Stimulated activated CD4-positive, alpha-beta T cell treated with anti-CD3 and anti-CD28 coated beads, Interleukin-12 subunit alpha, Interleukin-12 subunit beta, amount 100 ng/mL, for 48 hours (primary cell): ENCODE measurements at regions not wholly inside any gene's neighbourhood (a gene's known extent, or its start where the extent isn't known, plus 50 kb on each side); places are given as distances from the start of the nearest gene placed in this dataset.
A peak's percentile ranks its signal among the peaks of the same experiment; 100 is the strongest.
"Not testable (repeated sequence)": the region's sequence is repeated elsewhere in the genome, so short reads cannot be mapped to it uniquely, and the experiment has no call there.

Experiments
- DNase-seq, 3 donors: peaks; one replicate each; pipeline ENCODE4 v3.0.0-alpha.2; 2020; ENCODE audit warnings: low read depth in 2 of 3, low spot score in 1 of 3

DNA sequence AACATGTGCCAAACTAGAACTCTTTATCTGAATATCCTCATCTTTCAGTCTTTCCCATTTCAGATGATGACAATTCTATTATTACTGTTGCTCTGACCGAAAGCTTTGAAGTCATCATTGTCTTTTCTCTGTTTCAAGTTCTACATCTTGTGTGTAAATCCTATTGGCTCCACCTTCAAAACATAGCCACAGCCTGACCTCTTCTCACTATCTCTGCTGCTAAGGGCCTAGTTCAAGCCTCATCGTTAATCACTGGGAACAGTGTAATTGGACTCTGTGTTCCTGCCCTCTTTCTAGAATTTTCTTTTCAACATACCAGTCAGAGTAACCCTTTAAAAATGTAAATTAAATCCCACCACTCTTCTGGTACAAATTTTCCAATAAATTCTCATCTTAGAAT, 105.1 kb downstream of the OXSM start:
- no peak for DNase-seq

DNA sequence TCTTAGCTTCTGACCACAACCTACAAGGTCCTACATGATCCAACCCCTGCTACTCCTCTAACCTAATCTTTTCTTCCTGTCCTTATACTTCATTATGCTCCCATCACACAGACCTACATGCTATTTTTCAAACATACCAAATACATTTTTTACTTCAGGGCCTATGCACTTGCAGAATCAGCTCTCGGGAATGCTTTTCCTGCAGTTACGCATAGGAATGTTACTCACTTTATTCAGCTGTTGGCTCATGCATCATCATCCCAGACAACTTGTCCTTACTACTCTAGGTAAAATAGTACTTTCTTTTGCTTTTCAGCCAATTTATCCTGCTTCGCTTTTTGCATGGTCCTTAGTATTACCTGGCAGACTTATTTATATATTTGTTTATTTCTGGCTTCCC, 105.6 kb downstream of the OXSM start:
- DNase-seq, result no peak

- DNase-seq, result peak in 1 of 3 donors; percentile 2
These were observed 107.1 kb downstream of the OXSM start for GRCh38 chr3:25897019-25897418.

GRCh38 chr3:25899352-25900101, 109.6 kb downstream of the OXSM start:
- no peak for DNase-seq

GRCh38 chr3:25900161-25900560, 110.3 kb downstream of the OXSM start:
- no peak for DNase-seq

GRCh38 chr3:25901796-25902195, 111.9 kb downstream of the OXSM start:
- no peak for DNase-seq

- no peak for DNase-seq
These were observed 112.7 kb downstream of the OXSM start for GRCh38 chr3:25902586-25902985.

DNA sequence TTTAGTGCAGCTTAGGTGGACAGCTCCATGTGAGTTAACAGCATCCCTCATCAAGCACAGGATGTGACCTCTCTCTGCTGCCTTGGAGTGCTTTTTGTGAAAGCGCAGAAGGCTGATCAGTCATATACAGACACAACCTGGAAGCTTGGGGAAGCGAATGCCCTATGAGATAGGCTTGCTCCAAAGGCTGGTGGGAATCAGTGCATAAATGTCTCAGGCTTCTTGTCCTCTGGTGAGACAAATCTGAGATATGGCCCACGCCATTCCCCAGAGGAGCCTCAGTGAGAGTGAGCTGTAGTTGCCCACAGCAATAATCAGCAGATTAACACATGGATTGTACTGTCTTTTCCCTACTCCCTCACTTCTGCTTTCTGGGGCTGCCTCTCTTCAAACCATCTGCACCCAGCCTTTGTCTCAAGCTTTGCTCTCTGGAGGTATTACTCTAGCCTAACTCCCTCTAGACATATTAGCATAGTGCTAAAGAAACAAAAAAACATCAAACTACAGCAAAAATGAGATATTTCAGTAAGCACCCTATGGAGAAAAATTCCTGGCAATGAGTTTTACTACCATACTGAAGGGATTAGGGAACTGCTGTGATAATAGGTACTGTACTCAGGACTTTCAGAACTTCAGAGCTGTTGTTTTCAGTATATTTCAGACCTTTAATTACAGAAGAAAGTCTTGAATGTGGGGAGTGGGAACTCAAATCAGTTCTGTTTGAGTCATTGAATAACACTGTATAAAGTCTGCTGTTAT, 113.7 kb downstream of the OXSM start:
- no peak for DNase-seq

DNA sequence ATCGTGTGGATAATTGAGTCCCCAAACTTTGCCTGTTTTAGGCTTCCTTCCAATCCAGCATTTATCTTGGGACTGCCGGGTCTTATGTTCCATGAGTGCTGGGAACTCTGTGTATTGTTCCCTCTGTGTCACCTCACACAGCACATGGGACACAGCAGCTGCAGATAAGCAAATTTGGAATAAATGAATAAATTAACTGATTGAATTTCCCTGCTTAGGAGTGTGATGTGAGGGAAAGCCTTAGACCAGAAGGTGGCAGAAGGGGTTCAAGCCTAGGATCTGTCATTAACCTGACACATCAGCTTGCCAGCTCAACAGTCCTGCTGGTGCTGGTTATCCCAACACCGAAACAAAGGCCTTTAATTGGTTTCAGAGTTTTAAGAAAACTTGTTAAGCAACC, 114.3 kb downstream of the OXSM start:
- DNase-seq, result no peak

- no peak for DNase-seq
These were observed 116.4 kb downstream of the OXSM start for GRCh38 chr3:25906132-25906906.

- DNase-seq, result no peak
These were observed 117.2 kb downstream of the OXSM start for GRCh38 chr3:25907081-25907480.

GRCh38 chr3:25910105-25910504, 120.2 kb downstream of the OXSM start:
- DNase-seq, result no peak

GRCh38 chr3:25910997-25911396, 121.1 kb downstream of the OXSM start:
- peak; percentile 12 to 32 (median 16) for DNase-seq

GRCh38 chr3:25911525-25912295, 121.8 kb downstream of the OXSM start:
- no peak for DNase-seq

GRCh38 chr3:25913179-25913578, 123.3 kb downstream of the OXSM start:
- no peak for DNase-seq

GRCh38 chr3:25915673-25916072, 125.8 kb downstream of the OXSM start:
- DNase-seq, result no peak

DNA sequence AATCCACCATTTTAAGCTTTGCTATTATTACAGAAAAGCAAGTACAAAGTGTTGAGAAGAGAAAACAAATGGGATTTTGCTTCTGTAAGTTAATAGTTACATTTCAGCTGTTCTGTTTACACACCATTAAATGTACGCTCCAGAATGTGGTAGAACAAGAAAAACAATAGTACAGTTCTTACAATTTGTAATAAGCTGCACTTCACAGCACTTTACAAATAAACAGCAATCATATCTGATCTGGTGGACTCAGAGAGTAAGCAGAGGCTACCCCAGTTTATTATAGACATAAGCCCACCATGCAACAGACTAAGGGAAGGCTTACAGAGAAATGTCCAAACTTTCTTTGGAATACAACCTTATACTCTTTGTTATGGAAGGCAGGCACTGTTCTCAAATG, 126.4 kb downstream of the OXSM start:
- DNase-seq, result no peak

GRCh38 chr3:25931967-25932366, 142.1 kb downstream of the OXSM start:
- DNase-seq, result not testable (repeated sequence)

GRCh38 chr3:25938566-25939325, 148.9 kb downstream of the OXSM start:
- DNase-seq, result no peak

DNA sequence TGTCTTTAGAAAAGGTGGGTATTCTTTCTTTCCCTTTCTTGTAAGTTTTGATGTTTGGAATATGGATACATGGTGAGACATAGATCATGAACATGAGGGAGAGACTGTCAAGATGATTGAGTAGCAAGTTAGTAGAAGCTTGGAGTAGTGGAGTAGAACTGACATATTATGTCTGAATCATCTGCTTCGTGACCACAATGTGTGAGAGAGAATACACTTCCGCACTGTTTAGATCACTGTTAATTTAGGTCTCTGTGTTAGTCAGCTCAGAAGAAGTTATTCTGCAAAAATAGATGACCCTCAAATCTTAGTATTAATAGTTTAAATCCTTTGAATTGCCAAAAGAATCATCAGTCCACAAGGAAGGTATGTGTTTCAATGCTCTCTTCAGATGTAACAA, 151.0 kb downstream of the OXSM start:
- DNase-seq, result no peak
